ENCODE measurements at regions not wholly inside any gene's neighbourhood (a gene's known extent, or its start where the extent isn't known, plus 50 kb on each side); places are given as distances from the start of the nearest gene placed in this dataset.
"Not testable (repeated sequence)": the region's sequence is repeated elsewhere in the genome, so short reads cannot be mapped to it uniquely, and the experiment has no call there.

GRCh38 chr14:83004456-83005006, 1470.9 kb upstream of the SEL1L start:
- Mint-ChIP-seq H3K27ac (no peak overlapping the region), H3K4me3 (no peak overlapping the region), H3K36me3 (ENCODE audit: low read depth) (no peaks in the 10 kb centered on the region), H3K9me3 (peaks cover 20% of the 10 kb centered on the region), H3K4me1 (ENCODE audit: low read depth) (no peaks in the 10 kb centered on the region), H3K27me3 (no peaks in the 10 kb centered on the region)

- no peaks in the 10 kb centered on the region for H3K36me3 Mint-ChIP-seq (ENCODE audit: low read depth)
- no peaks in the 10 kb centered on the region for H3K27me3 Mint-ChIP-seq
- no peak overlapping the region for H3K27ac Mint-ChIP-seq
- peaks cover 30% of the 10 kb centered on the region for H3K9me3 Mint-ChIP-seq
- H3K4me1 Mint-ChIP-seq (ENCODE audit: low read depth) = no peaks in the 10 kb centered on the region
- H3K4me3 Mint-ChIP-seq = no peak overlapping the region
Observed at GRCh38 chr14:83006121-83006670, 1472.5 kb upstream of the SEL1L start.

GRCh38 chr14:83007052-83007451, 1473.4 kb upstream of the SEL1L start:
- H3K27ac Mint-ChIP-seq; H3K27me3 Mint-ChIP-seq; H3K4me1 Mint-ChIP-seq (ENCODE audit: low read depth); H3K36me3 Mint-ChIP-seq (ENCODE audit: low read depth); H3K4me3 Mint-ChIP-seq: not testable (repeated sequence)
- peaks cover 30% of the 10 kb centered on the region for H3K9me3 Mint-ChIP-seq

DNA sequence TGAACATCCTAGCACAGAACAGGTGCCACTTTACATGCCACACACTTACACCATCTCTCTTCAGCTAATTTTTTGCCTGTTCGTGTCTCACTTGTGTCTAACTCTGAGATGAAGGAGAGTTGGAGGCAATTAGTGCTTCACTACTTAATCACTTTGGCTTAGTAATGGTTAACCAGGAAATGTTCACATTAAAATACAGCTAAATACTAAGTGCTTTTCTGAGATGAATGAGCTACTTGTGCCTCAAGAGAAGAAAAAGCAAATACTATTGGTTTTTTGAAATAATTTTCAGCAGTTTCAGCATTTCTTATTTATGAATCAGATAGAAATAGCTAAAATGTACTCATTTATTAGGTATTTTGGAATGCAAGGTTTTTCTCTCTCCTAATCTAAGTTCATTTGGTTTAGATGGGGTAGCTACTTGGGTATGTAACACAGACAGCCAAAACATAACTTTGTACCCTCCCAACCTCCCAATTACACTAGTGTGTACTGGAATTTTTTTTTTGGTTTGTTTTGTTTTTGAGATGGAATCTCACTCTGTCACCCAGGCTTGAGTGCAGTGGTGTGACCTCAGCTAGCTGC, 1474.1 kb upstream of the SEL1L start:
- no peak overlapping the region for H3K4me3 Mint-ChIP-seq
- H3K27ac Mint-ChIP-seq = no peak overlapping the region
- no peaks in the 10 kb centered on the region for H3K4me1 Mint-ChIP-seq (ENCODE audit: low read depth)
- H3K27me3 Mint-ChIP-seq = no peaks in the 10 kb centered on the region
- H3K9me3 Mint-ChIP-seq = peaks cover 30% of the 10 kb centered on the region
- no peaks in the 10 kb centered on the region for H3K36me3 Mint-ChIP-seq (ENCODE audit: low read depth)

DNA sequence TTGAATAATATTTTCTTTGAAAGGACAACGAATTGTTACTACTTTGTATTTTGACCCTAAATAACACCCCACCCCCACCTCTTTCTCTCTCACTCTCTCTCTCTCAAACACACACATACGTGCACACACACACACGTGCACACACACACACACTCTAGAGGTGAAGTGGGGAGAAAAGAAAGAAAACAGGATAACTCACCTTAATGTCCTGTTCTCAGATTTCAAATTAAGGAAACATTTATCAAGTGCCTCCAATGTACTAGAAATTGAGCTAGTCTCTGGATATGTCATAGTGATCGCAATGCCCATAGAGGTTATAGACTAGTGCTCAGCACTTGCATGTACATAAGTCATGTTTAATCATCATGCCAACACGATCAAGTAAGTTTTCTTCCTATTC, 1483.6 kb upstream of the SEL1L start:
- H3K36me3 Mint-ChIP-seq (ENCODE audit: low read depth) = no peaks in the 10 kb centered on the region
- H3K4me1 Mint-ChIP-seq (ENCODE audit: low read depth) = no peaks in the 10 kb centered on the region
- peaks cover 10% of the 10 kb centered on the region for H3K9me3 Mint-ChIP-seq
- no peak overlapping the region for H3K4me3 Mint-ChIP-seq
- H3K27ac Mint-ChIP-seq = no peak overlapping the region
- H3K27me3 Mint-ChIP-seq = no peaks in the 10 kb centered on the region

GRCh38 chr14:83019744-83020414, 1486.2 kb upstream of the SEL1L start:
- Mint-ChIP-seq H3K36me3 (ENCODE audit: low read depth) (no peaks in the 10 kb centered on the region), H3K4me1 (ENCODE audit: low read depth) (no peaks in the 10 kb centered on the region), H3K27me3 (no peaks in the 10 kb centered on the region), H3K4me3 (no peak overlapping the region), H3K27ac (no peak overlapping the region), H3K9me3 (no peaks in the 10 kb centered on the region)

DNA sequence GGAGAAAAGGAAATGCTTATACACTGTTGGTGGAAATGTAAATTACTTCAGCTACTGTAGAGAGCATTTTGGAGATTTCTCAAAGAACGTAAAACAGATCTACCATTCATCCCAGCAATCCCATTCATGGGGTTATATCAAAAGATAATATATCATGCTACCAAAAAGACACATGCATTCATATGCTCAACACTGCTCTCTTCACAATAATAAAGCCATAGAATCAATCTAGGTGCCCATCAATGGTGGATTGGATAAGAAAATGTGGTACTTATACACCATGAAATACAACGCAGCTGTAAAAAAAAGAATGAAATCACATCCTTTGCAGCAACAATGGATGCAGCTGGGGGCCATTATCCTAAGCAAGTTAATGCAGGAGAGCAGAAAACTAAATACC, 1487.7 kb upstream of the SEL1L start:
- Mint-ChIP-seq H3K4me3 (no peak overlapping the region), H3K36me3 (ENCODE audit: low read depth) (no peaks in the 10 kb centered on the region), H3K27ac (no peak overlapping the region), H3K27me3 (no peaks in the 10 kb centered on the region), H3K4me1 (ENCODE audit: low read depth) (no peaks in the 10 kb centered on the region), H3K9me3 (peaks cover 6% of the 10 kb centered on the region)

GRCh38 chr14:83023369-83023768, 1489.7 kb upstream of the SEL1L start:
- H3K27ac Mint-ChIP-seq = no peak overlapping the region
- H3K4me3 Mint-ChIP-seq = no peak overlapping the region
- no peaks in the 10 kb centered on the region for H3K27me3 Mint-ChIP-seq
- H3K9me3 Mint-ChIP-seq = peaks cover 6% of the 10 kb centered on the region
- no peaks in the 10 kb centered on the region for H3K36me3 Mint-ChIP-seq (ENCODE audit: low read depth)
- H3K4me1 Mint-ChIP-seq (ENCODE audit: low read depth) = no peaks in the 10 kb centered on the region

GRCh38 chr14:83041224-83041623, 1507.6 kb upstream of the SEL1L start:
- Mint-ChIP-seq H3K9me3 (no peaks in the 10 kb centered on the region), H3K4me1 (ENCODE audit: low read depth) (no peaks in the 10 kb centered on the region), H3K4me3 (no peak overlapping the region), H3K27ac (no peak overlapping the region), H3K27me3 (no peaks in the 10 kb centered on the region), H3K36me3 (ENCODE audit: low read depth) (no peaks in the 10 kb centered on the region)

DNA sequence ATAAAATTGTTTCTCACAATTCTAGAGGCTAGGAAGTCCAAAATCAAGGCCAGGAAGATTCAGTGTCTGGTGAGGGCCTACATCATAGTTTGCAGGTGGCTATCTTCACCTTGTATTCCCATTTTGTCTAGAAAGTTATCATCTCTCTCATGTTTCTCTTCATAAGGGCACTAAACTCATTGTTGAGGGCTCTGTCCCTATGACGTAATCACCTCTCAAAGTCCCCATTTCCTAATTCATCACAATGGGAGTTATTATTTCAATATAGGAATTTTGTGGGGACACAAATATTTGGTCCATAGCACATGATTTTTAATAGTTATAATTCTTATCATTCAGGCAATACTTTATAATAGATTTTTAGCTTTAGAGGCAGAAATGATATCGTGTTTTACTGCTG, 1509.2 kb upstream of the SEL1L start:
- no peaks in the 10 kb centered on the region for H3K4me1 Mint-ChIP-seq (ENCODE audit: low read depth)
- no peaks in the 10 kb centered on the region for H3K36me3 Mint-ChIP-seq (ENCODE audit: low read depth)
- H3K9me3 Mint-ChIP-seq = peaks cover 4% of the 10 kb centered on the region
- H3K27ac Mint-ChIP-seq = no peak overlapping the region
- H3K27me3 Mint-ChIP-seq = no peaks in the 10 kb centered on the region
- H3K4me3 Mint-ChIP-seq = no peak overlapping the region

- no peaks in the 10 kb centered on the region for H3K4me1 Mint-ChIP-seq (ENCODE audit: low read depth)
- H3K27me3 Mint-ChIP-seq = no peaks in the 10 kb centered on the region
- H3K9me3 Mint-ChIP-seq = peaks cover 4% of the 10 kb centered on the region
- no peak overlapping the region for H3K27ac Mint-ChIP-seq
- no peak overlapping the region for H3K4me3 Mint-ChIP-seq
- no peaks in the 10 kb centered on the region for H3K36me3 Mint-ChIP-seq (ENCODE audit: low read depth)
Observed at GRCh38 chr14:83044001-83044400, 1510.3 kb upstream of the SEL1L start.

DNA sequence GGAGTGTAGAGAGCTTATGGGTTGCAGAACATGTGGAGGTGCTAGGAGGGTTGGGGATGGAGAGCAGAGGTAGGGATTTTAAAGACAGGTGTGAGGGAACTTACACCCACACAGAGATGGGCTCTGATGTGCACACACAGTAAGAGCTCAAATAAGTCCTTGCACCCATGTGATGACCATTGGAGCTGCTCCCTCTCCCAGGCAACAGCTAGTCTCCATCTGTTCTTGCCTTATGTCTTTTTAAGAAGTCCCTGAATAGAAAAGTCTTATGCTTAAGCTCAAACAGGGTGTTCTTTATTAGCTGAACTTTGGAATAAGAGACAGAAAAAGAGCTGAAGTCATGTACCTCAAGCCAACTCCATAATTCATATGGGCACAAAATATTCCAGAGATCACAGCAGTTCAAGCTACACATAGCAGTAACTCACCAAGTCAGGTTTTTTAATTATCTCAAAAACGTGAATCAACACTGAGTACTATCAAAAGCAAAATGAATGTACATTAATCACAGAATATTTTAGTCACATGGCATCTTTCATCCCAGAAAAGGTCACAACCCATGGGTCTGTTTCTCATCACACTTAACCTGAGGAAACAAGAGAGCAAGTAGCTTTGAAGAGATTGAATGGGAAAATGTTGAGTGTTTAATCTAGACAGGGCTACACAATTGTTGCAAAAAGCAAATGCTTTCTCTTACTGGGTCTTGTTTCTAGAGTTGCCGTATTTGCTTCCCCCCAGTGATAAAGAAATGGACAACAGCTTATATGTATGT, 1513.6 kb upstream of the SEL1L start:
- Mint-ChIP-seq H3K27me3 (no peaks in the 10 kb centered on the region), H3K4me1 (ENCODE audit: low read depth) (no peaks in the 10 kb centered on the region), H3K9me3 (peaks cover 10% of the 10 kb centered on the region), H3K36me3 (ENCODE audit: low read depth) (no peaks in the 10 kb centered on the region), H3K4me3 (no peak overlapping the region), H3K27ac (no peak overlapping the region)

GRCh38 chr14:83053022-83053710, 1519.5 kb upstream of the SEL1L start:
- Mint-ChIP-seq H3K27ac (no peak overlapping the region), H3K36me3 (ENCODE audit: low read depth) (no peaks in the 10 kb centered on the region), H3K4me1 (ENCODE audit: low read depth) (no peaks in the 10 kb centered on the region), H3K4me3 (no peak overlapping the region), H3K27me3 (no peaks in the 10 kb centered on the region), H3K9me3 (peaks cover 12% of the 10 kb centered on the region)

DNA sequence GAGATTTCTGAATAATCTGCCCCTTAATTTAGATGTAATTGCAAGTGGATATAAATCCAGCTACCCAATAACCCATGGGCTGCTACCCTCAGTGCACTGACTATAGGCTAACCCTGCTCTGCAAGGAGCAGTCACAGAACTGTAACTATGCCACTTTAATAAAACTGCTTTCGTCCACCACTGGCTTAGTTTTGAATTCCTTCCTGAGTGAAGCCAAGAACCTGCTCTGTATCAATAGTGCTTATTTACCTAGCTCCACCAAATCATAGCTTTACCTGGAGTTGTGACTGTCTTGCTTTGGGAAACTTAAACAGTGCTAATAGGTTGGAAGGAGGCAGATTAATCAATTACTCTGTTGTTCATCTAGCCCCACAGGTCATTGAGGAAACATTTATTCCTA, 1524.4 kb upstream of the SEL1L start:
- no peak overlapping the region for H3K27ac Mint-ChIP-seq

More for the DNA sequence above, 1524.4 kb upstream of the SEL1L start:
- Mint-ChIP-seq H3K4me3 (no peak overlapping the region), H3K9me3 (peaks cover 17% of the 10 kb centered on the region), H3K36me3 (ENCODE audit: low read depth) (no peaks in the 10 kb centered on the region), H3K4me1 (ENCODE audit: low read depth) (no peaks in the 10 kb centered on the region), H3K27me3 (no peaks in the 10 kb centered on the region)

All from stimulated activated naive CD8-positive, alpha-beta T cell treated with anti-CD3 and anti-CD28 coated beads, Interleukin-15, Interleukin-2, amounts not matched to agents 100 ng/mL and 50 ng/mL, for 24 hours (primary cell).